GM19043 (cell line): ENCODE measurements at regions not wholly inside any gene's neighbourhood (a gene's known extent, or its start where the extent isn't known, plus 50 kb on each side); places are given as distances from the start of the nearest gene placed in this dataset.

ENCODE experiments used
- ATAC-seq: cut with Tn5 transposase; IDR thresholded peaks from one replicate; pipeline ENCODE4 v1.9.1; 2021; ENCODE audit warnings: low read depth; ENCODE audit not compliant: unreplicated experiment

DNA sequence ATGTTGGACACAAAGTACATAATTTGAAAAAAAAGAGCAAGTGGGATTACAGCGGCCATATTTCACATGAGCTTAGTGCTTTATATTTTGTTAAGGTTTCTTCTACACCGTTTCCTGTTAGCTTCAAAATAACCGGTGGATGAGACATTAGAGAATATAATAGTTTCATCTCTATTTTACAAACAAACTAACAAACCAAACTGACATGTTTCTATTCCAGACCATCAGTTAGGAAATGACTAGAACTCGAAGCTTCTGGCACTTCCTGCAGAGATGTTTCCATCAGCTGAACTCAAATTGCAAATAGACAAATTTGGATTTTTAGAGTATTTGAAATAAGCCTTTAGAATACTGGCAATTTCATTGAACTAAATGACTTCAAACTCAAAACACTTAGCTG is 86.5 kb downstream of the MTRR start:
- ATAC-seq: no peak

DNA sequence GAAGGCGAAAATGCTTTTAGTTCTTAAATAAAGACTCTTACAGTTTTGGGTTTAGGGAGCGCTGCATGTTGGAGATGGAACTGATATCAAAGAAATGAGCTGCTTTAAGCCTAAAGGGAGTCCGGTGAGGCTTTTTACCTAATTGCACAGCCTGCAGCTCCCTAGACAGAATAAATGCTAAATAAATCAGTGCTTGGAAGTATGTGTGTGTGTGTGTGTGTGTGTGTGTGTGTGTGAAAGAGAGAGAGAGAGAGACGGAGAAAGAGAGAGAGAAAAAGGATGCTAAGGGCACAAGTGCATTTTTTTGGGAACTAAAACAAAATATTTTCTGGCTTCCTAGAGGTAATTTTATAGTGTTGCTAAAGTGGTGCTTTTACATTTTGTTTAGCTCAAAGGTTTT is 88.4 kb downstream of the MTRR start:
- ATAC-seq: no peak

DNA sequence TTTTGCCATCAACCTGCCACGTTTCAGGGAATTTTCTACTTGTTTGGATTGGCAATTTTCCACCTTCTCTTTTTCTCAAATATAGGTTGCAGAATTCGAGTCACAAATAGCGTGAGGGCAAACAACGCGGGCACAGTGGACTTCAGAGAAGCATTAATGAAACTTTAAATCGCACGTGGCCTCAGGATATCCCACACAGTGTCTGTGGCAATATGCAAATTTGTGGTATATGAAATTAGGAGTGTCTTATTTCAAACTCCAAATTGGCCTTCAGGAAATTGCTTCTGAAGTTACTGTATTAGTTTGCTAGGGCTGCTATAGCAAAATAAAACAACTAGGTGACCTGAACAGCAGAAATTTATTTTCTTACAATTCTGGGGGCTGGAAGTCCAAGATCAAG is 91.2 kb downstream of the MTRR start:
- no peak for ATAC-seq

DNA sequence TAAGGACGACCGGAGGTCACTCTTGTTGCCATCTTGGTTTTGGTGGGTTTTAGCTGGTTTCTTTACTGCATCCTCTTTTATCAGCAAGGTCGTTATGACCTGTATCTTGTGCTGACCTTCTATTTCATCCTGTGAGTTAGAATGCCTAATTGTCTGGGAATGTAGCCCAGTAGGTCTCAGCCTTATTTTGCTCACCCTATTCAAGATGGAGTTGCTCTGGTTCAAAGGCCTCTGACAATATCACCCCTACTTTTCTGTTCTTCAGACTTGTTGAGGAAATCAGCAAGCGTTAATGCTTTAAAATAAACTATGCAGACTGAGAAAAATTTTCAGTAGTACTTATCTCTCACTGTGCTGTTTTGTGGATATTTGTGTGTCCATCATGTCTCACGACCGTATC is 92.6 kb downstream of the MTRR start:
- ATAC-seq: no peak

DNA sequence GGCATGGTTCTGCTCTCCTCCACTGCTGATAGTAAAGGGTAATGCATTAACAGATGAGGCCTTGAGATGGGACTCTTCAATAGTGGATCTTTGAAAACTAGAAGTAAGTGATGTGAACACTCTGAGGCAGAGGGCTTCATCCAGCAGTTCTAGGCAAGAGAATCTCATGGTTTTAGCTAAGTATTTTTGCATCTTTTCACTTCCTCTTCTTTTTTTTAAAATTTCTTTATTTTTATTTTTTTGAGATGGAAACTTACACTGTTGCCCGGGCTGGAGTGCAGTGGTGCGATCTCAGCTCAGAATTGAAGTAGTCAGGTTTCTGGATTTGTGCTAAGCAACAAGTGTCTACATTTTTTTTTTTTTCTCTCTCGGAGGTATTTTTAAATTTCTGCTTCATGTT is 101.9 kb downstream of the MTRR start:
- peak; percentile 76 for ATAC-seq

DNA sequence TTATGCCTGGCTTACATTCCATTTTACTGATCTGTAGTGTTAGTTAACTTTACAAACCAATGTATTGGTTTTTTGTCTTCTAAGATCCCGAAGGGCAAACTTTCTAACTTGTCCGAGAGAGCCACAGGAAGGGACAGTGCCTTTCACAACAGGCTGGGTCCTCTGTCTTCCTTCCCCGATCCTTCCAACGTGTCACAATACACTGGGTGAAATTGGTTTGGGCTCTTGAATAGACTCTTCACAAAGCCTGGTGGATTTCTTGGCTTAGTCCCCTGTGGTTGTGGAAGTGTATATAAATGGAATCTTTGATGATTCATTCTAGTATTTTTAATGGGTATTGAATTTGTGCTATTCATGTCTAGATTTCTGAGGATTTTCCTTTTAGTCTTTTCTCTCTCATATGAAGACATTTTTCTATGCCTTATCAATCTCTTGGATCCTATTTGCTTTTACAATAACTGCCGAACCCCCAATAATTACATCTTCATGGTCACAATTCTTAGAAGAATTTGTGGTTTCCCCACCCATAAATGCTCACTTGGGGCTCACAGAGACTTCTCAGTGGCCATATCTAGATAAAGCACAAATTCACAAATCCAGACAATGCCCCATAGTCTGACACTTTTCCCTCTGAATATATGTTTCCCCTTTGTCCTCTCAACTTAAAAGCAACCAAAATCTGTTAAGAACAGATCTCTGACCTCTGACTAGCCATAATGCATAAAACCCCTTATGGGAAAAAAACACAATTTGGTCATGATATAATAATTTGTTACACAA is 107.7 kb downstream of the MTRR start:
- ATAC-seq: no peak

DNA sequence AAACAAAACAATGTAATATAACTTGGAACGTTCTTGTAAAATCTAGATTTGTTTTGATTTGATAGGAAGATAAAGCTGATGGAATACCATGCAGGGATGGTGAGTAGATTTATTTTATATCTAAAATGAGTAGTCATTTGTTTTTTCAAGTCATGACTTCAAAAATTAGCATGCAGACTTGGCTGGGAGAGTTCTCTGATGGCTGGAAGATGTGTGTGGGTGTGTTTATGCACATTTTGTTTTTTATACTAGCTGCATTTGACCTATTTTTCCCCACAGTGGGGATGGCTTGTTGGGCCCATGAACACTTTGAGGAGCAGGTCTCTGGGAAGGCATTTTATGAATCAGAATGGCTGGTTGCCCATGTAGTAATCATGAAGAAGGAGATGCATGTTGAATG is 109.2 kb downstream of the MTRR start:
- no peak for ATAC-seq

DNA sequence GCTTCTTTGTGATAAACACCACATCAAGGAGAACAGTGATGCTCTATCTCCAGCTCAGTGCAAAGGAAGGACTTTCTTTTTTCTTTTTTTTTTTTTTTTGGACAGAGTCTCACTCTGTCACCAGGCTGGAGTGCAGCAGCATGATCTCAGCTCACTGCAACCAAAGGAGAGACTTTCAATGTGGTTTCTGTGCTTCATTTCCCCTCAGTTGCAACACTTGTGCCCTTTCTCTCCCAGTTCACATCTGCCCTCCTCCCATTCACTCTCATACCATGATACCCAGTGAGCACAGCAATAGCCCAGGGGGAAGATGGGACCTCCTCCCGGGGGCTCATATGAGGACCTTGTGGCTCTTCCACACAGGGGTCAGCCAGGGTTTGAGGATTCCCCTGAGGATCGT is 110.0 kb downstream of the MTRR start:
- ATAC-seq: no peak

DNA sequence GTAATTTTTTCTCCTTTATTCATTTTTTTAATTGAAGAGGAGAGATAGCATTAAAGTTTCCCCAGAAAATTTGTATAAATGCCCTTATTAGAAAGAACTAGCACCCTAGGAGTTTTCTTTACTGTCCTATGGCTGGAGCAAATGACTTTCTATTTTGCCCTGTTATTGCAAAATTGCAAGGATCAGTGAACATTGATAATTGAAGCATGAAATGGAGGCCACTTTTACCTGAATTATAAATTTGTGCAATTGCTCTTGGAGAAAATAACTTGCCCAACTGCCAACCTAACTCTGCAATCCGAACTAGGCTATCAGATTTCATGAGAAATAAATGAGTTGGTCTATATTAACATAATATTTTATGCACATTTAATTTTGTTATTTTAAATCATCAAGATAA is 111.9 kb downstream of the MTRR start:
- ATAC-seq: no peak

DNA sequence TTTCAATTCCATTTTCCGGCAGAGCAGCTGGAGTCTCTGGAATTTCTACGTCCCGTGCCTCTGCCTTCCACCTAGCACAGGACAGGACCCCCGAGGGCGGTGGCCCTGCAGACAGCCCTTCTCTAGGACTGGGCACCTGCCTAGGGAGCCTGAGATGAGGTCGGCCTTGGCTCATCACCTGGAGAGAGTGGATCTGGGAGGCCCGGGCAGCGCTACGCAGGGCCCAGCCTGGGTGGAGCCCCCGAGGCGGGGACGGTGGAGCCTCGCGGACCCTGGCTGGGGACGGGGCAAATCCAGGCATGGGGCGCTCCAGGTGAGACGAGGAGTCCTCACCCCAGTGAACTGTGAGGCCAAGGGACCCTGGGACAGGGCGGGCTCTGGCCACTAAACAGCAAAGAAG is 114.5 kb downstream of the MTRR start:
- no peak for ATAC-seq

DNA sequence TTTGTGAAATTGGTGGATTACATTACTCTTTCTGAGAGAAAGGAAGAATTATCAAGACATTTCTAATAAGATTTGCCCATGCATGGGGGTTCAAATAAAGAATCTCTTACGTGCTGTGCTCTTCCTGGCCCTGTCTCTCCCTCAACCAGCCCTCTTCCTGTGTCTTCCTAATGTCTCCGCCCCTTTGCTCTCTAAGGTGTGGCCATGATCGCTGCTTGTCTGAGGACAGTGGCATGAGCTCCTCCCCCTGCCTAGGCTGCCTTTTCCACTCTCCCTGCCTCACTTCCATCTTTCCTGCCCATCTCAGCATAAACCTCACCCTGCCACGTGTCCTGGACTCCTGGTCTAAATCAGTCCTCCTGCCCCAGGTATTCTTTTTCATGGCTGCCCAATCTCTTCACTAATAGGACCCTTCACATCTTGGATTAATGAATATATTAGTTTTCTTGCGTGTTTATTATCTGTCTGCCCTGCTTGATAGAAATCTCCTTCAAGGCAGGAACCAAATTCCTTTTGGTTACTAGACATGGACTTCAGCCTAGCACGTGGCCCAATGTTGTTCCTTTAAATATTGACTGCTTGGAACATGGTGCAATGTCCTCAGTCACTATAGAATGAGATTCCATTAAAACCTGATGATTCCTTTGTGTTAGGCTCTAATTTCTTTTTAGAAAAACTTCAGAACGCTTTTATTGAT is 122.3 kb downstream of the MTRR start:
- no peak for ATAC-seq

DNA sequence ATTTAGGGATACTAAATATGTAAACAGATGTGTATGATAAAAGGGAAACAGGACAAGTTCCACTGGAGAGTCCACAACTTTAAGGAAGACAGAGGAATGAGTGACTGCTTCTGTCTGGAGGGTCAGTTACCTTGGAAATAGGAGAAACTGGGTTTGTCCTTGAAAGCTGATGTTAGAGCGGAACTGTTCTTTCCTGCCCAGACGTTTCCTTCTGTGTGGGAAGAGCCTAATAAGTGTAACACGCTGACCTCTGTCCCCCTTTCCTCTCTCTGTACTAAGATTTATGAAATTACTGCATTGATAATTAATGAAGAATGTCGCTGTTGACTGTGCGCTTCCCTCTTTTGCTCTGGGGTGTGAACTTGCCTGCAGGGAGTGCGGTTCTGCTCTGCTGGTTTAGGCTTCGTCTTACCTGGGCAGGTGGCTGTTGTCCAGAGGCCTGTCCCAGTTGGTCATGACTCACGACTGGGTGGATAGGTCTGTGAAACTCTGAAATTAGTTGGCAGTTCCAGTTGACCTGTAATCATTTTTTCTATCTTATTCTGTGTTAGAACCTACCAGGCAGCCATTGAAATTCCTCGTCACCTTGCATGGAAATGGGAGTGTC is 126.8 kb downstream of the MTRR start:
- no peak for ATAC-seq

DNA sequence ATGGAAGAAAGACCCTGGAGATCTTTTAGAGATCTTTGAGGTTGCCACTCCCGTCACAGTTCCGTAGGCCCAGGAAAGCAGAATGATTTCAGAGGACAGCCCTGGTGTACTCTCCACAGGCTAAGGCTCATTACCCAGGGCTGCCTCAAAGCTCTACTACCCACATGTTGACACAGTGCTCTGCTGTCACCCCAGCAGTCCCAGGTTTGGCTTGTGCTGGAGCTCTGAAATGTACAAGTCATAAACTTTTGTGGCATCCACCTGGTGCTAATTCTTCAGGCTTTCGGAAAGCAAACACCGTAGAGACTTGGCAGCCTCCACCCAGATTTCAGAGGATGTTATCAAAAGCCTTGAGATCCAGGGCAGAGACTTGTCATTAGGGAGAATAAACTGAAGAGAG is 136.5 kb downstream of the MTRR start:
- no peak for ATAC-seq

DNA sequence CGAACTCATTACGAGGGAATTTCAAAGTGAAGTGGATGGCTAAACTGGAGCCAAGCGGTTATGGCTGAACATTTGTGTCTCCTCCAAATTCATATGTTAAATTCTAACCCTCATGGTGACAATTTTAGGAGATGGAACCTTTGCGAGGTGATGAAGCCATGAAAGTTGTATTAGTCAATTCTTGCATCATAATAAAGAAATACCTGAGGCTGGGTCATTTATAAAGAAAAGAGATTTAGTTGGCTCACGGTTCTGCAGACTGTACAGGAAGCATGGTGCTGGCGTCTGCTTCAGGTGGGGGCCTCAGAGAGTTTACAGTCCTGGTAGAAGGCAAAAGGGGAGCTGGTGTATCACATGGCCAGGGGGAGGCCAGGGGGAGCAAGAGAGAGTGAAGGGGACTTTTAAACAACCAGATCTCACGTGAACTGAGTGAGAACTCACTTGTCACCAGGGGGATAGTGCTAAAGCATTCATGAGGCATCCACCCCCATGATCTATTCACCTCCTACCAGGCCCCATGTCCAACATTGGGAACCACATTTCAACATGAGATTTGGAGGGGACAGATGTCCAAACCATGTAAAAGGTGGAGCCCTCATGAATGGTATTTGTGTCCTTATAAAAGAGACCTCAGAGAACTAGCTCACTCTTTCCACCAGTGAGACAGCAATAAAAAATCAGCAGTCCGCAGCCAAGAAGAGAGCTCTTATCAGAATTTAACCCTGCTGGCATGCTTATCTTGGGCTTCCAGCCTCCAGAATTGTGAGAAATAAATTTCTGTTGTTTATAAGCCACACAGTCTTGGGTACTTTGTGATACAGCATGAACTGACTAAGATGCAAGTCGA is 143.4 kb downstream of the MTRR start:
- ATAC-seq: no peak

DNA sequence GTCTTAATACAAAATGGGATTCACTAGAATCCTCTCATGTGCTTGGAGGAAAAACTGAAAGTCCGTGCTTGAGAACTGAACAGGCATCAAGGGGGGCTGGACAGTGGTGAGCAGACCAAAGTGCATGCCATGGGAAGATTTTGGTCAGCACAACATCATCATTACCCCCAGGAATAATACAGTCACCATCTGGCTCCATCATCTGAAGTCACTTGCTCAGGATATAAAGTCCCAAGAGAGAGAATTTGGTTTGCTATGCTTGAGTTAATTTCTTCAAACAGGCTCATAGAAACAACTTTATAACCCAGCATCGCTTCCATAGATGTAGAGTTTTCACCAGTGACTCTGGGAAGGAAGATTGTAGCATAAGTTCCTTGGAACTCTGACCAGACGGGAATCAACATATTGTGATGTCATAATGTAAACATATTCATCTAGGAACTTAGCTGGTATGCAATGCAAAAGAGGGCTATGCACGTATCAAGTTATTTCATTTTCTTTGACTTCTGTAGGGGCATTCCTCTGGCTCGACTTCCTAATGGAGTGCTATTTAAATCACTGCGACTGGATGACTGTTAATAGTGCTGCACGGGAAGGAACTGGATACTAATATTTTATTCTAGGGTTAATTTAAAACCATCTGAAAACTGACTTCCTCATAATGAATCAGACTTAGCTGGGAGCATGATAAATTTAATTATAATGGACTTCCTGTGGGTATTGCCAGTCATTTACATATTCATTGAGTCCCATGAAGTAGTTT is 145.2 kb downstream of the MTRR start:
- no peak for ATAC-seq

DNA sequence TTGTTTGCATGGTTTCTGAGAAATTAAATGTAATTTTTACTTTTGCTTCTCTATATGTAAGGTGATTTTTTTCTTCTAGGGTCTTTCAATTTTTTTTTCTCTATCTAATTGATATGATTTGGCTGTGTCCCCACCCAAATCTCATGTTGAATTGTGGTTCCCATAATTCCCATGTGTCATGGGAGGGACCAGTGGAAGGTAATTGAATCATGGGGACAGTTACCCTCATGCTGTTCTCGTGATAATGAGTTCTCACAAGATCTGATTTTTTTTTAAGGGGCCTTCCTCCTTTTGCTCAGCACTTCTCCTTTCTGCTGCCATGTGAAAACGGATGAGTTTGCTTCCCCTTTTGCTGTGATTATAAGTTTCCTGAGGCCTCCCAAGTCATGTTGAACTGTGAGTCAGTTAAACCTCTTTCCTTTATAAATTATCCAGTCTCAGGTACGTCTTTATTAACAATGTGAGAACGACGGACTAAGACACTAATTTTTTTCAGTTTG is 150.8 kb downstream of the MTRR start:
- ATAC-seq: no peak

DNA sequence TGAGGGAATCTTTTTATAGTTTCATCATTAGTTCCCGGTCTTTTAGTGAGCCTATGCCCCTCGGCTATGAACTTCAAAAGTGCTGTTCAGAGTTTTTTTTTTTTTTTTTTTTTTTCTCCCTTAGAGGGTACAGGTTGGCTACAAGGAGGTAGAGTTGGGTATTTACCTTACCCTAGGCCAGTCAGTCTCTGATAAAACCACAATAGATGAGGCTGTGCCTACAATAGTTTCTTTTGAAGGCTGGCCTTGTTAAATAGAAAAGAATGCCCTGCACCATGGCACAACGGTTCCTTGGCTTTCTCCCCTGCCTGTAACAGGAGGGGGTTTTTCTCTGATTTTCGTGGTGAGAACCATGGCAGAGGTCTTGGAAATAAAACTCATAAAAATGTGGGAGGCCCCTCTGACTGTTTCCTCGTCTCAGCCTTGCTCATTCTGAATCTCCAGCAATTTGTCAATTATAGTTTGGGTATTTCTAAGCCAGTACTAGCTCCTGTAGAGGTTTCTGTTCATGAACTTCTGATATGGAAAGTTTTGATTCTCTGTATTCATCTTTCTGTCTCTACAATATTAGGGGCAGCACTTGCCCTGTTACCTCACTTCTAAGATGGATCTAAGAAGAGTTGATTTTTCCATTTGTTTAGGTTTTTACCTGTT is 152.0 kb downstream of the MTRR start:
- no peak for ATAC-seq

DNA sequence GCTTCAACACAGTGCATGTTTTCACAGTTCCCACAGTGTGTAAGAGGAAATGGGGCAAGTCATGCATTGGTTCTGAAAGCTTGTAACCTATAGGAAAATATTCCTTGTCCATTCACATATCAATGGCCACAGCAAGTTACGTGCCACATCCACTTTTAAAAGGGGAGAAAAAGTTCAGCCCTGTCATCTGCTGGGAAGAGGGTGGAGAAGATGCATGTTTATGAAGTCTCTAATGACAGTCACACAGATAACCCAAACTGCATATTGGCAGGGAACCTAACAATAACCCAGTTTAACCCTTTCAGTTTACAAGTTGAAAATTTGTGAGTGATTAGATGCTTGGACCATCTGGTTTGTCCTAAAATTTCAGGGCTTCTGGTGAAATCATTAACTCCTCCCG is 159.3 kb downstream of the MTRR start:
- no peak for ATAC-seq

DNA sequence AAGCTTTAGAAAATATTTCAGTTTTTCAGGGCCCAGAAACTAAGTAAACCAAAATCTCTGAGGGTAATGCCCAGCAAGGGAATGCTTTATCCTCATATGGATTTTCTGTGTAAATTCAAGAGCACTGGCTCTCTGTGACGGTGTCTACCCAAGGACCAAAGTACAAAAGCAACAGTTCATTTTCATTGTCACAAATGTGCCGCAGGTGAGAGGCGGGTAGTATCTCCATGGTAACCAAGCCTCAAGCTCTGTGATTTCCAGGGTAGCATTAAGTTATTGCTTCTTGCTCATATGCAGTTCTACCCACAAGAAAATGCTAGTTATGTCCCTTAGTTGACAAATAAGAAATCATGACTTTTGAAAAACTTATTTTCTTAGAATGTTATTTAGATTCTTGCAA is 164.3 kb downstream of the MTRR start:
- ATAC-seq: no peak

DNA sequence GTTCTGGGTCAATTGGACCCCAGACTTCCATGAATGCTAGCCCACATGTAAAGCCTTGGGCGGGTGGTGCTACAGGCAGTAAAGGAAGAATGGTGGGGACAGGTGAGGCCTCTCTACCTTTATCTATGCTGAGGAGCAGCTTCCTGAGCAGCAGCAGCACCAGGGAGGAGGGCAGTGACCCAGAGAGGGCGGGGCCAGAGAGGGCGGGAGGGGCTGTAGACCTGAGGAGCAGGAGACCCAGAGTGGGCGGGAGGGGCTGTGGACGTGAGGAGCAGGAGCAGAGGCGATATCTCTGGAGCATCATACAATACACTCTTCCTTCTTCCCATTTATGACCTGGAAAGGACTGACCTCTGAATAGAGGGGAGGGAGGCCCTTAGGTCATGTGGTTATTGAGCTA is 165.9 kb downstream of the MTRR start:
- ATAC-seq: no peak
